Skeletal muscle tissue (tissue), 3 donors: ENCODE measurements at regions not wholly inside any gene's neighbourhood (a gene's known extent, or its start where the extent isn't known, plus 50 kb on each side); places are given as distances from the start of the nearest gene placed in this dataset.

Experiments
- H3K27ac ChIP-seq: one replicate; pipeline ENCODE4 v1.7.0; 2013; ENCODE audit warnings: mild to moderate bottlenecking, low read depth, low read length, inconsistent platforms
- H3K27me3 ChIP-seq, 3 donors: one replicate each; pipeline ENCODE4 v1.7.0; 2013; ENCODE audit warnings: low read length in 3 of 3; ENCODE audit not compliant: control insufficient read depth in 3 of 3, insufficient read depth in 3 of 3
- H3K36me3 ChIP-seq, 3 donors: one replicate each; pipeline ENCODE4 v1.7.0; 2013; ENCODE audit warnings: low read length in 3 of 3; ENCODE audit not compliant: control insufficient read depth in 3 of 3, insufficient read depth in 3 of 3
- H3K4me1 ChIP-seq, 3 donors: one replicate each; pipeline ENCODE4 v1.7.0; 2013; ENCODE audit warnings: low read length in 3 of 3, mild to moderate bottlenecking in 3 of 3; ENCODE audit not compliant: control insufficient read depth in 3 of 3, insufficient read depth in 3 of 3
- H3K4me3 ChIP-seq, 3 donors: one replicate each; pipeline ENCODE4 v1.7.0; 2013; ENCODE audit warnings: low read length in 3 of 3
- H3K9ac ChIP-seq, 3 donors: one replicate each; pipeline ENCODE4 v1.7.0; 2013; ENCODE audit warnings: low read length in 3 of 3, mild to moderate bottlenecking in 3 of 3, moderate library complexity in 2 of 3, low read depth in 1 of 3
- H3K9me3 ChIP-seq, 3 donors: one replicate each; pipeline ENCODE4 v1.7.0; 2013; ENCODE audit warnings: low read length in 3 of 3; ENCODE audit not compliant: control insufficient read depth in 3 of 3
- donor health status: Osteomylitis.

GRCh38 chr15:62469478-62469873 is 304.4 kb upstream of the C2CD4B start:
- Histone ChIP-seq H3K27ac (peak overlapping the region; percentile 48), H3K9ac (peak overlapping the region in 1 of 3 donors; percentile 47), H3K27me3 (no peaks in the 10 kb centered on the region), H3K4me1 (peaks cover 48 to 79% (median 49%) of the 10 kb centered on the region in 3 donors), H3K4me3 (no peak overlapping the region), H3K36me3 (no peaks in the 10 kb centered on the region), H3K9me3 (no peaks in the 10 kb centered on the region)

GRCh38 chr15:62469874-62470688 is 305.0 kb upstream of the C2CD4B start:
- H3K9me3 ChIP-seq: no peaks in the 10 kb centered on the region
- no peak overlapping the region for H3K4me3 ChIP-seq
- no peaks in the 10 kb centered on the region for H3K27me3 ChIP-seq
- no peaks in the 10 kb centered on the region for H3K36me3 ChIP-seq
- H3K9ac ChIP-seq: peak overlapping the region in 2 of 3 donors; percentile 47 to 50
- peak overlapping the region; percentile 48 for H3K27ac ChIP-seq
- H3K4me1 ChIP-seq: peaks cover 51 to 84% (median 52%) of the 10 kb centered on the region in 3 donors

- H3K4me1 ChIP-seq: peaks cover 68 to 87% (median 76%) of the 10 kb centered on the region in 3 donors
These were observed 307.7 kb upstream of the C2CD4B start for GRCh38 chr15:62472616-62473299.

GRCh38 chr15:62474021-62474770 is 309.1 kb upstream of the C2CD4B start:
- Histone ChIP-seq H3K27ac (peak overlapping the region; percentile 78), H3K9ac (no peak overlapping the region), H3K4me1 (peaks cover 77 to 96% (median 84%) of the 10 kb centered on the region in 3 donors), H3K36me3 (no peaks in the 10 kb centered on the region), H3K27me3 (no peaks in the 10 kb centered on the region), H3K4me3 (no peak overlapping the region), H3K9me3 (no peaks in the 10 kb centered on the region)

More at GRCh38 chr15:62472616-62473299, 307.7 kb upstream of the C2CD4B start:
- Histone ChIP-seq H3K9ac (peak overlapping the region; percentile 63 to 76 (median 75)), H3K27me3 (no peaks in the 10 kb centered on the region), H3K27ac (peak overlapping the region; percentile 78), H3K36me3 (no peaks in the 10 kb centered on the region), H3K4me3 (peak overlapping the region in 2 of 3 donors; percentile 24 to 57), H3K9me3 (no peaks in the 10 kb centered on the region)

GRCh38 chr15:62474771-62475124 is 309.7 kb upstream of the C2CD4B start:
- no peaks in the 10 kb centered on the region for H3K9me3 ChIP-seq
- no peaks in the 10 kb centered on the region for H3K36me3 ChIP-seq
- peaks cover 71 to 91% (median 79%) of the 10 kb centered on the region in 3 donors for H3K4me1 ChIP-seq
- H3K27me3 ChIP-seq: no peaks in the 10 kb centered on the region
- H3K4me3 ChIP-seq: no peak overlapping the region
- no peak overlapping the region for H3K9ac ChIP-seq
- H3K27ac ChIP-seq: no peak overlapping the region

- peak overlapping the region; percentile 23 for H3K27ac ChIP-seq
- no peaks in the 10 kb centered on the region for H3K9me3 ChIP-seq
- peaks cover 63 to 82% (median 70%) of the 10 kb centered on the region in 3 donors for H3K4me1 ChIP-seq
- no peak overlapping the region for H3K4me3 ChIP-seq
- no peaks in the 10 kb centered on the region for H3K36me3 ChIP-seq
- H3K27me3 ChIP-seq: no peaks in the 10 kb centered on the region
- peak overlapping the region in 1 of 3 donors; percentile 55 for H3K9ac ChIP-seq
These were observed 310.5 kb upstream of the C2CD4B start for GRCh38 chr15:62475591-62475990.

- Histone ChIP-seq H3K27ac (peak overlapping the region; percentile 23), H3K9ac (peak overlapping the region in 2 of 3 donors; percentile 25 to 55), H3K27me3 (no peaks in the 10 kb centered on the region), H3K4me1 (peaks cover 58 to 80% (median 68%) of the 10 kb centered on the region in 3 donors), H3K36me3 (no peaks in the 10 kb centered on the region), H3K4me3 (no peak overlapping the region), H3K9me3 (no peaks in the 10 kb centered on the region)
These were observed 311.1 kb upstream of the C2CD4B start for GRCh38 chr15:62476163-62476562.

GRCh38 chr15:62477929-62478328 is 312.8 kb upstream of the C2CD4B start:
- no peaks in the 10 kb centered on the region for H3K36me3 ChIP-seq
- H3K9ac ChIP-seq: peak overlapping the region; percentile 20 to 63 (median 35)
- no peaks in the 10 kb centered on the region for H3K27me3 ChIP-seq
- peaks cover 44 to 66% (median 54%) of the 10 kb centered on the region in 3 donors for H3K4me1 ChIP-seq
- H3K9me3 ChIP-seq: no peaks in the 10 kb centered on the region
- H3K4me3 ChIP-seq: no peak overlapping the region
- H3K27ac ChIP-seq: no peak overlapping the region

GRCh38 chr15:62482785-62483429 is 317.8 kb upstream of the C2CD4B start:
- H3K4me1 ChIP-seq: peaks cover 25 to 43% (median 32%) of the 10 kb centered on the region in 3 donors
- H3K9me3 ChIP-seq: no peaks in the 10 kb centered on the region
- H3K27me3 ChIP-seq: no peaks in the 10 kb centered on the region
- no peaks in the 10 kb centered on the region for H3K36me3 ChIP-seq
- no peak overlapping the region for H3K9ac ChIP-seq
- no peak overlapping the region for H3K27ac ChIP-seq
- H3K4me3 ChIP-seq: no peak overlapping the region
